Astrocyte (in vitro differentiated cells and primary cell): ENCODE measurements at regions not wholly inside any gene's neighbourhood (a gene's known extent, or its start where the extent isn't known, plus 50 kb on each side); places are given as distances from the start of the nearest gene placed in this dataset.

ENCODE experiments used
- DNase-seq: peaks from one replicate; pipeline ENCODE4 v3.0.0-alpha.2; 2010; ENCODE audit warnings: low read depth
- FAIRE-seq: peaks from 2 replicates; lab custom pipeline; 2011; peaks lifted over from hg19 to GRCh38; lab: Jason Lieb, UNC
- H2AFZ ChIP-seq: 2 replicates; pipeline ENCODE4 v1.6.0; 2012; ENCODE audit warnings: low read depth, low read length, inconsistent platforms
- H3K27ac ChIP-seq: 2 replicates; pipeline ENCODE4 v1.5.1; 2011; ENCODE audit warnings: low read depth, low read length, inconsistent platforms
- H3K27me3 ChIP-seq: 2 replicates; pipeline ENCODE4 v1.6.0; 2011; ENCODE audit warnings: low read length, inconsistent platforms; ENCODE audit not compliant: insufficient read depth
- H3K36me3 ChIP-seq: 2 replicates; pipeline ENCODE4 v1.5.1; 2011; ENCODE audit warnings: low read length, inconsistent platforms; ENCODE audit not compliant: insufficient read depth
- H3K4me1 ChIP-seq: 2 replicates; pipeline ENCODE4 v1.5.1; 2011; ENCODE audit warnings: low read length, inconsistent platforms; ENCODE audit not compliant: insufficient read depth
- H3K4me2 ChIP-seq: 2 replicates; pipeline ENCODE4 v1.6.0; 2012; ENCODE audit warnings: low read length, inconsistent platforms
- H3K4me3 ChIP-seq: 2 replicates; pipeline ENCODE4 v1.5.1; 2011; ENCODE audit warnings: low read depth, mild to moderate bottlenecking, low read length, inconsistent platforms; ENCODE audit not compliant: insufficient read depth
- H3K79me2 ChIP-seq: 2 replicates; pipeline ENCODE4 v1.6.0; 2012; ENCODE audit warnings: mild to moderate bottlenecking, low read length, inconsistent platforms; ENCODE audit not compliant: insufficient read depth
- H3K9ac ChIP-seq: 2 replicates; pipeline ENCODE4 v1.6.0; 2012; ENCODE audit warnings: mild to moderate bottlenecking, low read length, inconsistent platforms
- H3K9me3 ChIP-seq: 2 replicates; pipeline ENCODE4 v1.5.1; 2012; ENCODE audit warnings: low read depth, mild to moderate bottlenecking, low read length, inconsistent platforms; ENCODE audit not compliant: insufficient read depth
- H4K20me1 ChIP-seq: 2 replicates; pipeline ENCODE4 v1.6.0; 2012; ENCODE audit warnings: low read length, inconsistent platforms; ENCODE audit not compliant: insufficient read depth
- H3K27ac Mint-ChIP-seq: one replicate; pipeline ENCODE4 v1.8.0; 2021; ENCODE audit warnings: mild to moderate bottlenecking, mixed read lengths; ENCODE audit not compliant: unreplicated experiment
- H3K27me3 Mint-ChIP-seq: one replicate; pipeline ENCODE4 v1.8.0; 2021; ENCODE audit warnings: low read depth, mixed read lengths; ENCODE audit not compliant: unreplicated experiment
- H3K36me3 Mint-ChIP-seq: one replicate; pipeline ENCODE4 v1.8.0; 2021; ENCODE audit warnings: low read depth, mixed read lengths; ENCODE audit not compliant: unreplicated experiment
- H3K4me1 Mint-ChIP-seq: one replicate; pipeline ENCODE4 v1.8.0; 2021; ENCODE audit warnings: low read depth, mixed read lengths; ENCODE audit not compliant: unreplicated experiment
- H3K4me3 Mint-ChIP-seq: one replicate; pipeline ENCODE4 v1.8.0; 2021; ENCODE audit warnings: mild to moderate bottlenecking, moderate library complexity, mixed read lengths; ENCODE audit not compliant: unreplicated experiment
- H3K9me3 Mint-ChIP-seq: one replicate; pipeline ENCODE4 v1.8.0; 2021; ENCODE audit warnings: mild to moderate bottlenecking, mixed read lengths; ENCODE audit not compliant: unreplicated experiment
- EZH2 ChIP-seq: IDR thresholded peaks from 2 replicates; pipeline ENCODE4 v1.6.1; 2012; ENCODE audit warnings: mild to moderate bottlenecking, low read length, inconsistent platforms; ENCODE audit not compliant: insufficient read depth
- TF ChIP-seq, protein P1 (sequence below): IDR thresholded peaks from 2 replicates; pipeline ENCODE4 v1.5.1; 2011; ENCODE audit warnings: low read depth, mild to moderate bottlenecking, inconsistent platforms, low read length, moderate library complexity; ENCODE audit not compliant: insufficient read depth

GRCh38 chr17:70865993-70866804, 696.9 kb downstream of the KCNJ2 start:
- H3K9me3 ChIP-seq = no peaks in the 10 kb centered on the region

GRCh38 chr17:70868149-70868548, 698.8 kb downstream of the KCNJ2 start:
- Histone ChIP-seq H3K27me3 (no peaks in the 10 kb centered on the region), H4K20me1 (no peaks in the 10 kb centered on the region), H3K4me2 (no peak overlapping the region), H3K4me1 (no peaks in the 10 kb centered on the region), H2AFZ (no peak overlapping the region), H3K9ac (no peak overlapping the region), H3K36me3 (no peaks in the 10 kb centered on the region), H3K79me2 (no peaks in the 10 kb centered on the region), H3K27ac (no peak overlapping the region), H3K9me3 (no peaks in the 10 kb centered on the region), H3K4me3 (no peak overlapping the region)
- Mint-ChIP-seq H3K4me3 (no peak overlapping the region), H3K9me3 (peaks cover 2% of the 10 kb centered on the region), H3K36me3 (no peaks in the 10 kb centered on the region), H3K27ac (no peak overlapping the region), H3K4me1 (no peaks in the 10 kb centered on the region), H3K27me3 (no peaks in the 10 kb centered on the region)
- FAIRE-seq (no peak), DNase-seq (no peak)
- TF ChIP-seq, protein P1, sequence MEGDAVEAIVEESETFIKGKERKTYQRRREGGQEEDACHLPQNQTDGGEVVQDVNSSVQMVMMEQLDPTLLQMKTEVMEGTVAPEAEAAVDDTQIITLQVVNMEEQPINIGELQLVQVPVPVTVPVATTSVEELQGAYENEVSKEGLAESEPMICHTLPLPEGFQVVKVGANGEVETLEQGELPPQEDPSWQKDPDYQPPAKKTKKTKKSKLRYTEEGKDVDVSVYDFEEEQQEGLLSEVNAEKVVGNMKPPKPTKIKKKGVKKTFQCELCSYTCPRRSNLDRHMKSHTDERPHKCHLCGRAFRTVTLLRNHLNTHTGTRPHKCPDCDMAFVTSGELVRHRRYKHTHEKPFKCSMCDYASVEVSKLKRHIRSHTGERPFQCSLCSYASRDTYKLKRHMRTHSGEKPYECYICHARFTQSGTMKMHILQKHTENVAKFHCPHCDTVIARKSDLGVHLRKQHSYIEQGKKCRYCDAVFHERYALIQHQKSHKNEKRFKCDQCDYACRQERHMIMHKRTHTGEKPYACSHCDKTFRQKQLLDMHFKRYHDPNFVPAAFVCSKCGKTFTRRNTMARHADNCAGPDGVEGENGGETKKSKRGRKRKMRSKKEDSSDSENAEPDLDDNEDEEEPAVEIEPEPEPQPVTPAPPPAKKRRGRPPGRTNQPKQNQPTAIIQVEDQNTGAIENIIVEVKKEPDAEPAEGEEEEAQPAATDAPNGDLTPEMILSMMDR = no peak
- TF ChIP-seq EZH2 = no peak

More at GRCh38 chr17:70865993-70866804, 696.9 kb downstream of the KCNJ2 start:
- Histone ChIP-seq H3K79me2 (no peaks in the 10 kb centered on the region), H4K20me1 (no peaks in the 10 kb centered on the region), H3K4me1 (no peaks in the 10 kb centered on the region), H3K36me3 (no peaks in the 10 kb centered on the region), H3K9ac (no peak overlapping the region), H3K27ac (no peak overlapping the region), H2AFZ (no peak overlapping the region), H3K4me2 (no peak overlapping the region), H3K27me3 (no peaks in the 10 kb centered on the region), H3K4me3 (no peak overlapping the region)
- Mint-ChIP-seq H3K27ac (no peak overlapping the region), H3K4me3 (no peak overlapping the region), H3K36me3 (no peaks in the 10 kb centered on the region), H3K9me3 (peaks cover 6% of the 10 kb centered on the region), H3K27me3 (no peaks in the 10 kb centered on the region), H3K4me1 (no peaks in the 10 kb centered on the region)
- FAIRE-seq = no peak
- TF ChIP-seq, protein P1 = no peak
- TF ChIP-seq EZH2 = no peak
- no peak for DNase-seq
